GM10248 (cell line): ENCODE measurements at regions not wholly inside any gene's neighbourhood (a gene's known extent, or its start where the extent isn't known, plus 50 kb on each side); places are given as distances from the start of the nearest gene placed in this dataset.

ENCODE experiments used
- CTCF ChIA-PET: fragments of 300-600 bp; sonication (Branson Sonifier 250); formaldehyde crosslinking; extraction: SDS; loops from one replicate; lab custom pipeline; 2021; ENCODE audit warnings: antibody characterized with exemption; lab: Yijun Ruan, JAX
- POLR2A ChIA-PET: fragments of 350-650 bp; sonication (Branson Sonifier 250); formaldehyde crosslinking; extraction: SDS; loops from one replicate; lab custom pipeline; 2020; ENCODE audit warnings: antibody characterized with exemption; lab: Yijun Ruan, JAX
- DNase-seq: peaks from one replicate; pipeline ENCODE4 v3.0.0; 2012; ENCODE audit errors: extremely low spot score
- TF ChIP-seq, protein P1 (sequence below): IDR thresholded peaks from 2 replicates; pipeline ENCODE4 v1.5.1; 2012; ENCODE audit warnings: mild to moderate bottlenecking, low read depth; ENCODE audit errors: extremely low read depth, missing control alignments, control extremely low read depth

DNA sequence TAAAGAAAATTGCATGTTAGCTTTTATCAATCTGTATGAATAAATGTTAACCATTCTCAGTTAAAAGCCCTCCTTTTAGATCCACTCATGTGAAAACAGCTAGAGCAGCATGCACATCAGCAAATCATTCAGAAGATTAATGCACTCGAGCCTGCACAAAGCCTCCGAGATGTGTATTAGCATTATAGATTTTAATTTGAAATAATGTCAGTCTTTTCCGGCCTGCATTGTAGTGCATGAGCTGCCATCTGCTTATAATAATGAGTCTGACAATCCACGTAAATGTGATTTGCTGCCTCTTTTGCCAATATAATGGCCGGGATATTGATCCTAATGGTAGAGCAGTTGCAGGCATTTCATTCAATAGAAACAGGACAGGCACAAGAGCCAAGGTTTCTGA, 585.1 kb downstream of the IRX1 start:
- CTCF ChIA-PET: no interaction called here
- POLR2A ChIA-PET: no interaction called here
- TF ChIP-seq, protein P1, sequence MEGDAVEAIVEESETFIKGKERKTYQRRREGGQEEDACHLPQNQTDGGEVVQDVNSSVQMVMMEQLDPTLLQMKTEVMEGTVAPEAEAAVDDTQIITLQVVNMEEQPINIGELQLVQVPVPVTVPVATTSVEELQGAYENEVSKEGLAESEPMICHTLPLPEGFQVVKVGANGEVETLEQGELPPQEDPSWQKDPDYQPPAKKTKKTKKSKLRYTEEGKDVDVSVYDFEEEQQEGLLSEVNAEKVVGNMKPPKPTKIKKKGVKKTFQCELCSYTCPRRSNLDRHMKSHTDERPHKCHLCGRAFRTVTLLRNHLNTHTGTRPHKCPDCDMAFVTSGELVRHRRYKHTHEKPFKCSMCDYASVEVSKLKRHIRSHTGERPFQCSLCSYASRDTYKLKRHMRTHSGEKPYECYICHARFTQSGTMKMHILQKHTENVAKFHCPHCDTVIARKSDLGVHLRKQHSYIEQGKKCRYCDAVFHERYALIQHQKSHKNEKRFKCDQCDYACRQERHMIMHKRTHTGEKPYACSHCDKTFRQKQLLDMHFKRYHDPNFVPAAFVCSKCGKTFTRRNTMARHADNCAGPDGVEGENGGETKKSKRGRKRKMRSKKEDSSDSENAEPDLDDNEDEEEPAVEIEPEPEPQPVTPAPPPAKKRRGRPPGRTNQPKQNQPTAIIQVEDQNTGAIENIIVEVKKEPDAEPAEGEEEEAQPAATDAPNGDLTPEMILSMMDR: no peak
- no peak for DNase-seq

- DNase-seq: no peak
- TF ChIP-seq, protein P1: no peak
- POLR2A ChIA-PET: no interaction called here
- CTCF ChIA-PET: no interaction called here
Observed at GRCh38 chr5:4182144-4182543, 586.5 kb downstream of the IRX1 start.

- ChIA-PET CTCF (no interaction called here), POLR2A (no interaction called here)
- no peak for DNase-seq
- TF ChIP-seq, protein P1: no peak
Observed at GRCh38 chr5:4185127-4185526, 589.5 kb downstream of the IRX1 start.

GRCh38 chr5:4188704-4189103, 593.1 kb downstream of the IRX1 start:
- POLR2A ChIA-PET: no interaction called here

GRCh38 chr5:4189317-4189716, 593.7 kb downstream of the IRX1 start:
- ChIA-PET POLR2A (no interaction called here), CTCF (interaction anchor here (1.1 kb wide), 1 partner anchor 10 kb away, joined by 3 read pairs; no protein-coding TSS in a partner anchor)
- DNase-seq: no peak
- TF ChIP-seq, protein P1: no peak

More at GRCh38 chr5:4188704-4189103, 593.1 kb downstream of the IRX1 start:
- CTCF ChIA-PET: interaction anchor here (1.1 kb wide), 1 partner anchor 10 kb away, joined by 3 read pairs; no protein-coding TSS in a partner anchor
- TF ChIP-seq, protein P1: no peak
- no peak for DNase-seq

DNA sequence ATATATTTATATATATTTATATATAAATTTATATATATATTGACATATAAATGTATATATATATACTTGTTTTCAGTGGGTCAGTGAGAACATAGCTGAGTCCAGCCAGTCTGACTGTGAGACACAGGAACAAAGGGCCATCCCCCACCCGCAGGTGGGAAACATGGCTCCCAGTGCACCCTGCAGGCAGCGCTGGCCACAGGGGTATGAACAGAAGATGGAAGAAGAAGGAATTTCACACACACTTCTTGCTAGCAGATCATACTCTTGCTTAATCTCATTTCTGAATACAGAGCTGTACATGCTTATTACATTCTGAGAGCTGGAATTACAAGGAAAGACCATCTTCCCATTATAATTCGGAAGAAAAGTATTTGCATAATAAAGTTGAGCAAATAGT, 595.4 kb downstream of the IRX1 start:
- ChIA-PET CTCF (no interaction called here), POLR2A (no interaction called here)
- DNase-seq: no peak
- TF ChIP-seq, protein P1: no peak

DNA sequence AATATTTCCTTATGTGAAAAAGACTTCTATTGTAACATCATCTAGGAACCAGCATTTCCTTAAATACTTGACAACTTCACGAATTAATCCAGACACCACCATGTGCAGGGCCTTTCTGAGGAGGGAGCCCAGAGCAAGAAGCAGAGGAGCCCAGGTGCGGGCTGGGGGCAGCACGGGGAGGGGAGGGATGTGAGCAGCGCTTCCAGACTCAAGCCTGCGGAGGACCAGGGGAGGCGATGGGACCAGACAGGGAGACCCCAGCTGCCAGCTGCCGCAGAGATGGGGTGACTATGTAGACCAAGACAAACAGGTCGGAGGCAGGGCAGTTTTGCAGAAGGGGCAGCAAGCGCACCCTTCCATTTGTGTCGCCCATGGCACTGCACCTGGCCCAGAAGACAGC, 596.1 kb downstream of the IRX1 start:
- TF ChIP-seq, protein P1: no peak
- CTCF ChIA-PET: no interaction called here
- POLR2A ChIA-PET: no interaction called here
- DNase-seq: no peak
